ENCODE measurements at regions not wholly inside any gene's neighbourhood (a gene's known extent, or its start where the extent isn't known, plus 50 kb on each side); places are given as distances from the start of the nearest gene placed in this dataset.
A peak's percentile ranks its signal among the peaks of the same experiment; 100 is the strongest.

GRCh38 chr10:111203615-111204014, 126.8 kb downstream of the ADRA2A start:
- DNase-seq = no peak

GRCh38 chr10:111204838-111205237, 128.0 kb downstream of the ADRA2A start:
- DNase-seq = no peak

GRCh38 chr10:111206521-111206920, 129.7 kb downstream of the ADRA2A start:
- no peak for DNase-seq

GRCh38 chr10:111207500-111207899, 130.7 kb downstream of the ADRA2A start:
- peak in 1 of 2 donors; percentile 7 for DNase-seq

- no peak for DNase-seq
Measured at GRCh38 chr10:111208951-111209350, 132.1 kb downstream of the ADRA2A start.

- no peak for DNase-seq
Measured at GRCh38 chr10:111209692-111210091, 132.9 kb downstream of the ADRA2A start.

GRCh38 chr10:111211241-111211640, 134.4 kb downstream of the ADRA2A start:
- DNase-seq = no peak

- no peak for DNase-seq
Measured at GRCh38 chr10:111211706-111212105, 134.9 kb downstream of the ADRA2A start.

GRCh38 chr10:111221682-111222480, 145.1 kb downstream of the ADRA2A start:
- DNase-seq = no peak

GRCh38 chr10:111222961-111223360, 146.1 kb downstream of the ADRA2A start:
- no peak for DNase-seq

- DNase-seq = no peak
Measured at GRCh38 chr10:111231779-111232178, 154.9 kb downstream of the ADRA2A start.

GRCh38 chr10:111233439-111233838, 156.6 kb downstream of the ADRA2A start:
- DNase-seq = no peak

GRCh38 chr10:111234234-111234913, 157.5 kb downstream of the ADRA2A start:
- no peak for DNase-seq

GRCh38 chr10:111234914-111235302, 158.1 kb downstream of the ADRA2A start:
- DNase-seq = no peak

GRCh38 chr10:111240348-111240747, 163.5 kb downstream of the ADRA2A start:
- DNase-seq = no peak

GRCh38 chr10:111243126-111243525, 166.3 kb downstream of the ADRA2A start:
- DNase-seq = no peak

GRCh38 chr10:111246136-111246535, 169.3 kb downstream of the ADRA2A start:
- DNase-seq = no peak

GRCh38 chr10:111246814-111247452, 170.1 kb downstream of the ADRA2A start:
- DNase-seq = no peak

- no peak for DNase-seq
Measured at GRCh38 chr10:111247781-111248389, 171.1 kb downstream of the ADRA2A start.

- no peak for DNase-seq
Measured at GRCh38 chr10:111249925-111250324, 173.1 kb downstream of the ADRA2A start.

GRCh38 chr10:111261081-111261615, 184.3 kb downstream of the ADRA2A start:
- no peak for DNase-seq

GRCh38 chr10:111265341-111265740, 188.5 kb downstream of the ADRA2A start:
- no peak for DNase-seq

GRCh38 chr10:111266165-111266564, 189.3 kb downstream of the ADRA2A start:
- no peak for DNase-seq

Measured in stimulated activated CD4-positive, alpha-beta T cell treated with anti-CD3 and anti-CD28 coated beads, Interleukin-2, amount 100 ng/mL, for 48 hours (primary cell).